HCT116 (cell line): ENCODE measurements at regions not wholly inside any gene's neighbourhood (a gene's known extent, or its start where the extent isn't known, plus 50 kb on each side); places are given as distances from the start of the nearest gene placed in this dataset.

Experiments used
- ATAC-seq: fragments of 200-7000 bp; cut with Tn5 transposase; 2 replicates; pipeline ENCODE4 v1.9.1; 2020; ENCODE audit warnings: mild to moderate bottlenecking, moderate library complexity
- BruUV-seq: library from RNA; stranded (reverse); fragments of 400-500 nt; replicated peaks from 2 replicates; lab custom pipeline; 2021; lab: Mats Ljungman, UMichigan
- CTCF ChIA-PET: fragments of 300-600 bp; sonication (Branson Sonifier 250); formaldehyde crosslinking; loops from one replicate; lab custom pipeline; 2021; ENCODE audit warnings: antibody characterized with exemption; lab: Charles Lee
- POLR2A ChIA-PET: fragments of 300-600, 350-600 bp; sonication (Branson Sonifier 250); formaldehyde crosslinking; loops from one replicate; lab custom pipeline; 2021; ENCODE audit warnings: antibody characterized with exemption; lab: Charles Lee
- RAD21 ChIA-PET, 2 experiments: fragments of 300-600 bp; sonication (Branson Sonifier 250); formaldehyde crosslinking; loops; one replicate each; lab custom pipeline; 2023; ENCODE audit warnings: low total read pairs in 2 of 2; ENCODE audit not compliant: uncharacterized antibody in 2 of 2, unreplicated experiment in 2 of 2, low non-redundant PET in 1 of 2; lab: Charles Lee
- DNase-seq: peaks from one replicate; pipeline ENCODE4 v3.0.0-alpha.2; 2010; ENCODE audit warnings: low read depth, low spot score
- H2AFZ ChIP-seq: fragments of 200-600 bp; shearing (Covaris generic), sonication (generic); 2 replicates; pipeline ENCODE4 v1.6.1; 2017; ENCODE audit warnings: low read depth, mixed run types, mixed read lengths, antibody characterized with exemption, low read length; ENCODE audit not compliant: poor library complexity, severe bottlenecking
- H3K27ac ChIP-seq: 2 replicates; pipeline ENCODE4 v1.5.1; 2012; ENCODE audit warnings: low read depth, low read length
- H3K27me3 ChIP-seq: fragments of 200-600 bp; sonication (generic); 2 replicates; pipeline ENCODE4 v1.6.1; 2016; ENCODE audit warnings: mixed run types, low read length, mixed read lengths; ENCODE audit not compliant: insufficient read depth
- H3K36me3 ChIP-seq, 2 experiments: fragments of 200-500 bp in 1 of 2; fragments of 200-600 bp in 1 of 2; sonication (Bioruptor generic) in 1 of 2; sonication (generic) in 1 of 2; 2 replicates each; pipeline versions ENCODE4 v1.5.1 to v1.6.1; 2014 to 2016; ENCODE audit warnings: low read length in 2 of 2, inconsistent platforms in 1 of 2, mixed read lengths in 1 of 2, mixed run types in 1 of 2; ENCODE audit not compliant: insufficient read depth in 2 of 2, control insufficient read depth in 1 of 2
- H3K4me1 ChIP-seq, 2 experiments: fragments of 200-600 bp in 1 of 2; sonication (generic) in 1 of 2; 2 replicates each; pipeline versions ENCODE4 v1.5.1 to v1.6.1; 2012 to 2017; ENCODE audit warnings: low read length in 2 of 2, inconsistent platforms in 1 of 2, mild to moderate bottlenecking in 1 of 2, mixed read lengths in 1 of 2, mixed run types in 1 of 2, moderate library complexity in 1 of 2; ENCODE audit not compliant: insufficient read depth in 2 of 2, control insufficient read depth in 1 of 2
- H3K4me2 ChIP-seq: fragments of 200-600 bp; sonication (generic); 2 replicates; pipeline ENCODE4 v1.6.1; 2017; ENCODE audit warnings: mixed run types, low read length, mixed read lengths
- H3K4me3 ChIP-seq, 2 experiments: fragments of 200-600 bp in 1 of 2; sonication (generic) in 1 of 2; replicated peaks in 1 of 2; 2 replicates each; pipeline ENCODE4 v1.5.1; 2011 to 2016; ENCODE audit warnings: low read length in 2 of 2, control low read depth in 1 of 2, low read depth in 1 of 2, mild to moderate bottlenecking in 1 of 2, mixed read lengths in 1 of 2, mixed run types in 1 of 2
- H3K79me2 ChIP-seq: fragments of 200-600 bp; sonication (generic); 2 replicates; pipeline ENCODE4 v1.6.1; 2017; ENCODE audit warnings: mild to moderate bottlenecking, mixed run types, low read length, moderate library complexity, mixed read lengths; ENCODE audit not compliant: insufficient read depth
- H3K9ac ChIP-seq: fragments of 200-600 bp; sonication (generic); 2 replicates; pipeline ENCODE4 v1.6.1; 2016; ENCODE audit warnings: low read length, mixed read lengths
- H3K9me2 ChIP-seq: fragments of 200-600 bp; sonication (generic), shearing (Covaris generic); 2 replicates; pipeline ENCODE4 v1.6.1; 2017; ENCODE audit warnings: mixed run types, mild to moderate bottlenecking, moderate library complexity; ENCODE audit not compliant: insufficient read depth
- H3K9me3 ChIP-seq, 2 experiments: fragments of 200-500 bp in 1 of 2; fragments of 200-600 bp in 1 of 2; sonication (Bioruptor generic) in 1 of 2; sonication (generic) in 1 of 2; 2 replicates each; pipeline ENCODE4 v1.6.1; 2014 to 2017; ENCODE audit warnings: low read length in 2 of 2, mixed read lengths in 2 of 2, inconsistent platforms in 1 of 2, low read depth in 1 of 2, mild to moderate bottlenecking in 1 of 2, mixed run types in 1 of 2, moderate library complexity in 1 of 2; ENCODE audit not compliant: control insufficient read depth in 1 of 2, insufficient read depth in 1 of 2
- H4K20me1 ChIP-seq: fragments of 200-600 bp; sonication (generic), shearing (Covaris generic); 2 replicates; pipeline ENCODE4 v1.6.1; 2017; ENCODE audit warnings: mixed run types, mild to moderate bottlenecking, moderate library complexity; ENCODE audit not compliant: insufficient read depth
- CBX3 ChIP-seq: IDR thresholded peaks from 2 replicates; pipeline ENCODE4 v1.6.1; 2012; ENCODE audit warnings: low read depth
- CTCF ChIP-seq, 3 experiments: fragments of 200-600 bp in 1 of 3; sonication (generic) in 1 of 3; IDR thresholded peaks in 2 of 3; conservative IDR thresholded peaks in 1 of 3; 2 replicates each; pipeline ENCODE4 v1.5.1; 2012 to 2017; ENCODE audit warnings: low read depth in 2 of 3, low read length in 2 of 3, antibody characterized with exemption in 1 of 3, borderline replicate concordance in 1 of 3, control low read depth in 1 of 3, mild to moderate bottlenecking in 1 of 3, mixed read lengths in 1 of 3, mixed run types in 1 of 3, moderate library complexity in 1 of 3; ENCODE audit not compliant: insufficient read depth in 1 of 3
- EZH2phosphoT487 ChIP-seq: fragments of 200-600 bp; IDR thresholded peaks from 2 replicates; pipeline ENCODE4 v1.6.1; 2018; ENCODE audit warnings: antibody characterized with exemption, borderline replicate concordance
- FOSL1 ChIP-seq: IDR thresholded peaks from 2 replicates; pipeline ENCODE4 v1.6.1; 2012; ENCODE audit warnings: low read depth
- RAD21 ChIP-seq: IDR thresholded peaks from 2 replicates; pipeline ENCODE4 v1.6.1; 2012; ENCODE audit warnings: low read depth, mild to moderate bottlenecking
- SIN3A ChIP-seq: IDR thresholded peaks from 2 replicates; pipeline ENCODE4 v1.6.1; 2012; ENCODE audit warnings: low read depth
- SP1 ChIP-seq: IDR thresholded peaks from 2 replicates; pipeline ENCODE4 v1.6.1; 2012; ENCODE audit warnings: low read depth
- SRF ChIP-seq: IDR thresholded peaks from 2 replicates; pipeline ENCODE4 v1.6.1; 2012; ENCODE audit warnings: low read depth
- ZFX ChIP-seq: fragments of 450-650 bp; IDR thresholded peaks from 2 replicates; pipeline ENCODE4 v1.6.1; 2017
- intact Hi-C: fragments of 100-400 bp; cut with micrococcal nuclease; formaldehyde crosslinking; loops from 2 replicates; pipeline ENCODE4 v1.10.0; 2022

GRCh38 chr4:108529102-108529501 is 91.3 kb upstream of the RPL34 start:
- Histone ChIP-seq H3K79me2 (no peaks in the 10 kb centered on the region), H3K9ac (no peak overlapping the region), H3K27ac (no peak overlapping the region), H4K20me1 (no peaks in the 10 kb centered on the region), H3K4me2 (no peak overlapping the region), H3K4me1 (no peaks in the 10 kb centered on the region), H3K4me3 (no peak overlapping the region), H3K27me3 (no peaks in the 10 kb centered on the region; the same call in 1 of the 2 replicates), H3K36me3 (no peaks in the 10 kb centered on the region), H3K9me3 (no peaks in the 10 kb centered on the region), H3K9me2 (no peaks in the 10 kb centered on the region), H2AFZ (no peak overlapping the region)
- ATAC-seq (no peak), DNase-seq (no peak)
- BruUV-seq: no TSS peak
- no peak for TF ChIP-seq CTCF (IDR thresholded peaks at IDR 0.05 in 2 of 3, conservative IDR thresholded peaks at IDR 0.05 in 1 of 3; ENCODE audit: borderline replicate concordance in 1 of 3, insufficient read depth in 1 of 3, low read depth in 2 of 3, low read length in 2 of 3)
- no peak for TF ChIP-seq ZFX
- TF ChIP-seq SRF: no peak
- no peak for TF ChIP-seq EZH2phosphoT487
- no peak for TF ChIP-seq FOSL1
- TF ChIP-seq RAD21: no peak
- TF ChIP-seq SIN3A: no peak
- intact Hi-C loops: no loop called here
- ChIA-PET RAD21 (no interaction called here), CTCF (no interaction called here), POLR2A (no interaction called here)

- H3K27ac ChIP-seq: no peak overlapping the region
- H3K79me2 ChIP-seq: no peaks in the 10 kb centered on the region
- CTCF ChIA-PET: no interaction called here
- TF ChIP-seq CBX3: no peak
- no peak for TF ChIP-seq SP1
- POLR2A ChIA-PET: no interaction called here
- no peak overlapping the region for H3K4me2 ChIP-seq
- no peaks in the 10 kb centered on the region for H3K9me2 ChIP-seq
- no peaks in the 10 kb centered on the region for H4K20me1 ChIP-seq
- RAD21 ChIA-PET: no interaction called here
- intact Hi-C loops: no loop called here
- H3K4me3 ChIP-seq: no peak overlapping the region
- no TSS peak for BruUV-seq
- DNase-seq: no peak
- H3K4me1 ChIP-seq: no peaks in the 10 kb centered on the region
- H2AFZ ChIP-seq: no peak overlapping the region
- H3K9me3 ChIP-seq: no peaks in the 10 kb centered on the region
- H3K9ac ChIP-seq: no peak overlapping the region
- no peaks in the 10 kb centered on the region; the same call in 1 of the 2 replicates for H3K27me3 ChIP-seq
- no peaks in the 10 kb centered on the region for H3K36me3 ChIP-seq
- no peak for ATAC-seq
Observed at GRCh38 chr4:108527723-108528122, 92.7 kb upstream of the RPL34 start.
